ENCODE measurements at regions not wholly inside any gene's neighbourhood (a gene's known extent, or its start where the extent isn't known, plus 50 kb on each side); places are given as distances from the start of the nearest gene placed in this dataset.

DNA sequence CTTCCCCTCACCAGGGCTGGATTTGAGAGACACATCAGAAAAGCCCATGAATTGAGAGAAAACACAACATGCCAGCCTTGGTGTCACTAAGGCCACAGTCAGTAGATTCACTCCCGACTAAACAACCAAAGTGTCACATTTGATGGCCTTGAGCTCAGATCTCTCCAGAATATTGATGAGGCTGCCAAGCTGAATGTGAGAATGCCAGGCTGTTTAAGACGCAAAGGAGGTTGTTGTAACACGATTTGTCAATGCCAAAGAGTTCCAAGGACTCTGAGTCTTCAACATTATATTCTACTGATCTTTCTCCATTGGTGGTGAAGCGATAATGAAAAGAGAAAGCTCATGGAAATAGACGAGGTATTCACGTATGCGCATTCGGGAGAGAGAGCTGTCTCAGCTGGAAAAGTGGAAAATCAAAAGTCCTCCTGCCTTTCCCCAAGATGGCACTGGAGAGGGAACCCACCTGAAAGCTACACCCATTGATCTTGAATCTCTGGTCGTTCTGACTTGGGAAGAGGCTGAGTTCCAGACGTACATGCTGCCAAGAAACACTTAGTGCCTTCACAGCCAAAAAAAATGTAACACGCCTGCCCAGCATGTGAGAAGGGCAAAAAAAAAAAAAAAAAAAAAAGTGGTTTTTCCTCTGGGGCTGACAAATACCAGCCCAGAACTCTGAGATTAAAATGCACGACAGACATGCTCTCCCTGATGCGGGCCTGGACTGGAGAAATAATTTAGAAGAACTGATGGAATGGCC is 1159.6 kb downstream of the VRK1 start:
- H2AFZ ChIP-seq (ENCODE audit: low read length), result no peak overlapping the region
- in situ Hi-C loops (cut with HindIII; ENCODE audit: extremely low pct_ligation_motif_present, low pct_unique_long_range_greater_than_20kb), result no loop called here
- TF ChIP-seq SP2 (CRISPR knock-in tag; IDR thresholded peaks at IDR 0.05), result no peak
- TF ChIP-seq, protein P1, sequence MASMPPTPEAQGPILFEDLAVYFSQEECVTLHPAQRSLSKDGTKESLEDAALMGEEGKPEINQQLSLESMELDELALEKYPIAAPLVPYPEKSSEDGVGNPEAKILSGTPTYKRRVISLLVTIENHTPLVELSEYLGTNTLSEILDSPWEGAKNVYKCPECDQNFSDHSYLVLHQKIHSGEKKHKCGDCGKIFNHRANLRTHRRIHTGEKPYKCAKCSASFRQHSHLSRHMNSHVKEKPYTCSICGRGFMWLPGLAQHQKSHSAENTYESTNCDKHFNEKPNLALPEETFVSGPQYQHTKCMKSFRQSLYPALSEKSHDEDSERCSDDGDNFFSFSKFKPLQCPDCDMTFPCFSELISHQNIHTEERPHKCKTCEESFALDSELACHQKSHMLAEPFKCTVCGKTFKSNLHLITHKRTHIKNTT (CRISPR knock-in tag; IDR thresholded peaks at IDR 0.05), result no peak
- TF ChIP-seq HMGXB4 (CRISPR knock-in tag; IDR thresholded peaks at IDR 0.05; ENCODE audit: borderline replicate concordance in 1 of 2, low read depth in 1 of 2), result no peak
- no peak for TF ChIP-seq GFI1 (CRISPR knock-in tag; IDR thresholded peaks at IDR 0.05; ENCODE audit: borderline replicate concordance)
- no peaks in the 10 kb centered on the region for H3K4me1 ChIP-seq (ENCODE audit: insufficient read depth, low read length)
- DNase-seq (ENCODE audit: low spot score) (no peak), FAIRE-seq (no peak), ATAC-seq (no peak)
- no TSS peak for BruUV-seq (replicated peaks)
- no peaks in the 10 kb centered on the region for H3K79me2 ChIP-seq (ENCODE audit: insufficient read depth, low read length)
- intact Hi-C loops (cut with micrococcal nuclease; ENCODE audit: unreplicated experiment), result no loop called here
- no peak overlapping the region for H3K9ac ChIP-seq (ENCODE audit: insufficient read depth, low read depth, low read length)
- H3K27me3 ChIP-seq (ENCODE audit: control insufficient read depth in 1 of 2, insufficient read depth in 2 of 2, low read length in 2 of 2), result no peaks in the 10 kb centered on the region
- ChIA-PET CTCF (ENCODE audit: low intra/inter-chr PET ratio, low total read pairs) (no interaction called here), POLR2A (no interaction called here)
- H3K27ac ChIP-seq (ENCODE audit: extremely low read length, insufficient read depth, low read length), result no peak overlapping the region
- no peaks in the 10 kb centered on the region for H4K20me1 ChIP-seq (ENCODE audit: insufficient read depth, low read length)
- peaks cover 97% of the 10 kb centered on the region for H3K9me3 ChIP-seq (ENCODE audit: low read length)
- H3K36me3 ChIP-seq (replicated peaks in 1 of 2; ENCODE audit: control insufficient read depth in 1 of 2, insufficient read depth in 2 of 2, low read length in 2 of 2), result no peaks in the 10 kb centered on the region
- 14% methylated on average over 13 of the region's 13 CpGs for WGBS (ENCODE audit: low lambda C conversion rate)
- H3K4me2 ChIP-seq (ENCODE audit: low read depth, low read length), result no peak overlapping the region
- no peak overlapping the region for H3K4me3 ChIP-seq (replicated peaks in 1 of 3; ENCODE audit: insufficient read depth in 1 of 3, low read depth in 2 of 3, low read length in 3 of 3)

DNA sequence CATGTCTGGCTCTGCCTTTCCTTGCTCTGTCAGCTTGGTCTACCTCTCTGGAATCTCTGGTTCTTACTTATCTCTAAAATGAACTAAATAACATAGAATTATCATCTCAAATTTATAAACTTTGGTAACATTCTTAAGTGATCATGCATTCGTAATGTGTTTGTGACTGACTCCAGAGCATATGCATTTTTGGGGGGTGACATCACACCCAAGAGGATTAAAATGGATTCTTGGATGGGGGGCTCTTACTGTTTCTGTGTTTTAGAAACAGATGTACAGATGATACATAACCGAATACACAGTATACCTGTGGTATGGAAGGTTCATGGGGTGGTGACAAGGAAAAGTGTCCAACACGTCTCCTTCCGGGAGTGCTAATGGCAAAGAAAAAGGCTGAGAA is 1162.1 kb downstream of the VRK1 start:
- Histone ChIP-seq H3K4me2 (ENCODE audit: low read depth, low read length) (no peak overlapping the region), H3K4me3 (replicated peaks in 1 of 3; ENCODE audit: insufficient read depth in 1 of 3, low read depth in 2 of 3, low read length in 3 of 3) (no peak overlapping the region), H3K79me2 (ENCODE audit: insufficient read depth, low read length) (no peaks in the 10 kb centered on the region), H3K36me3 (replicated peaks in 1 of 2; ENCODE audit: control insufficient read depth in 1 of 2, insufficient read depth in 2 of 2, low read length in 2 of 2) (no peaks in the 10 kb centered on the region), H3K9ac (ENCODE audit: insufficient read depth, low read depth, low read length) (no peak overlapping the region), H3K27me3 (ENCODE audit: control insufficient read depth in 1 of 2, insufficient read depth in 2 of 2, low read length in 2 of 2) (no peaks in the 10 kb centered on the region), H3K4me1 (ENCODE audit: insufficient read depth, low read length) (no peaks in the 10 kb centered on the region), H4K20me1 (ENCODE audit: insufficient read depth, low read length) (no peaks in the 10 kb centered on the region), H2AFZ (ENCODE audit: low read length) (no peak overlapping the region), H3K27ac (ENCODE audit: extremely low read length, insufficient read depth, low read length) (no peak overlapping the region), H3K9me3 (ENCODE audit: low read length) (peaks cover 99% of the 10 kb centered on the region)
- FAIRE-seq, result no peak
- intact Hi-C loops (cut with micrococcal nuclease; ENCODE audit: unreplicated experiment) (no loop called here), in situ Hi-C loops (cut with HindIII; ENCODE audit: extremely low pct_ligation_motif_present, low pct_unique_long_range_greater_than_20kb) (no loop called here)
- TF ChIP-seq ZNF160 (CRISPR knock-in tag; IDR thresholded peaks at IDR 0.05) (no peak), ZNF232 (CRISPR knock-in tag; IDR thresholded peaks at IDR 0.05; ENCODE audit: borderline replicate concordance) (no peak), ZNF552 (CRISPR knock-in tag; IDR thresholded peaks at IDR 0.05; ENCODE audit: borderline replicate concordance) (no peak), ZNF44 (CRISPR knock-in tag; IDR thresholded peaks at IDR 0.05) (no peak), ZFY (CRISPR knock-in tag; IDR thresholded peaks at IDR 0.05) (no peak)
- TF ChIP-seq, protein P2, sequence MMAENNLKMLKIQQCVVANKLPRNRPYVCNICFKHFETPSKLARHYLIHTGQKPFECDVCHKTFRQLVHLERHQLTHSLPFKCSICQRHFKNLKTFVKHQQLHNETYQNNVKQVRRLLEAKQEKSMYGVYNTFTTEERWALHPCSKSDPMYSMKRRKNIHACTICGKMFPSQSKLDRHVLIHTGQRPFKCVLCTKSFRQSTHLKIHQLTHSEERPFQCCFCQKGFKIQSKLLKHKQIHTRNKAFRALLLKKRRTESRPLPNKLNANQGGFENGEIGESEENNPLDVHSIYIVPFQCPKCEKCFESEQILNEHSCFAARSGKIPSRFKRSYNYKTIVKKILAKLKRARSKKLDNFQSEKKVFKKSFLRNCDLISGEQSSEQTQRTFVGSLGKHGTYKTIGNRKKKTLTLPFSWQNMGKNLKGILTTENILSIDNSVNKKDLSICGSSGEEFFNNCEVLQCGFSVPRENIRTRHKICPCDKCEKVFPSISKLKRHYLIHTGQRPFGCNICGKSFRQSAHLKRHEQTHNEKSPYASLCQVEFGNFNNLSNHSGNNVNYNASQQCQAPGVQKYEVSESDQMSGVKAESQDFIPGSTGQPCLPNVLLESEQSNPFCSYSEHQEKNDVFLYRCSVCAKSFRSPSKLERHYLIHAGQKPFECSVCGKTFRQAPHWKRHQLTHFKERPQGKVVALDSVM (CRISPR knock-in tag; IDR thresholded peaks at IDR 0.05), result no peak
- BruUV-seq (replicated peaks), result no TSS peak
- DNase-seq (ENCODE audit: low spot score), result no peak
- ChIA-PET CTCF (ENCODE audit: low intra/inter-chr PET ratio, low total read pairs) (no interaction called here), POLR2A (no interaction called here)
- WGBS (ENCODE audit: low lambda C conversion rate), result 61% methylated on average over 4 of the region's 4 CpGs
- ATAC-seq, result no peak

Measured in HepG2 (cell line).